ENCODE measurements at regions not wholly inside any gene's neighbourhood (a gene's known extent, or its start where the extent isn't known, plus 50 kb on each side); places are given as distances from the start of the nearest gene placed in this dataset.

- TF ChIP-seq, protein P1, sequence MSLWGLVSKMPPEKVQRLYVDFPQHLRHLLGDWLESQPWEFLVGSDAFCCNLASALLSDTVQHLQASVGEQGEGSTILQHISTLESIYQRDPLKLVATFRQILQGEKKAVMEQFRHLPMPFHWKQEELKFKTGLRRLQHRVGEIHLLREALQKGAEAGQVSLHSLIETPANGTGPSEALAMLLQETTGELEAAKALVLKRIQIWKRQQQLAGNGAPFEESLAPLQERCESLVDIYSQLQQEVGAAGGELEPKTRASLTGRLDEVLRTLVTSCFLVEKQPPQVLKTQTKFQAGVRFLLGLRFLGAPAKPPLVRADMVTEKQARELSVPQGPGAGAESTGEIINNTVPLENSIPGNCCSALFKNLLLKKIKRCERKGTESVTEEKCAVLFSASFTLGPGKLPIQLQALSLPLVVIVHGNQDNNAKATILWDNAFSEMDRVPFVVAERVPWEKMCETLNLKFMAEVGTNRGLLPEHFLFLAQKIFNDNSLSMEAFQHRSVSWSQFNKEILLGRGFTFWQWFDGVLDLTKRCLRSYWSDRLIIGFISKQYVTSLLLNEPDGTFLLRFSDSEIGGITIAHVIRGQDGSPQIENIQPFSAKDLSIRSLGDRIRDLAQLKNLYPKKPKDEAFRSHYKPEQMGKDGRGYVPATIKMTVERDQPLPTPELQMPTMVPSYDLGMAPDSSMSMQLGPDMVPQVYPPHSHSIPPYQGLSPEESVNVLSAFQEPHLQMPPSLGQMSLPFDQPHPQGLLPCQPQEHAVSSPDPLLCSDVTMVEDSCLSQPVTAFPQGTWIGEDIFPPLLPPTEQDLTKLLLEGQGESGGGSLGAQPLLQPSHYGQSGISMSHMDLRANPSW (CRISPR knock-in tag; IDR thresholded peaks at IDR 0.05; ENCODE audit: borderline replicate concordance), result 0 out of 2 replicates have a peak, but pooled peaks have one; percentile 52
- TF ChIP-seq, protein P2, sequence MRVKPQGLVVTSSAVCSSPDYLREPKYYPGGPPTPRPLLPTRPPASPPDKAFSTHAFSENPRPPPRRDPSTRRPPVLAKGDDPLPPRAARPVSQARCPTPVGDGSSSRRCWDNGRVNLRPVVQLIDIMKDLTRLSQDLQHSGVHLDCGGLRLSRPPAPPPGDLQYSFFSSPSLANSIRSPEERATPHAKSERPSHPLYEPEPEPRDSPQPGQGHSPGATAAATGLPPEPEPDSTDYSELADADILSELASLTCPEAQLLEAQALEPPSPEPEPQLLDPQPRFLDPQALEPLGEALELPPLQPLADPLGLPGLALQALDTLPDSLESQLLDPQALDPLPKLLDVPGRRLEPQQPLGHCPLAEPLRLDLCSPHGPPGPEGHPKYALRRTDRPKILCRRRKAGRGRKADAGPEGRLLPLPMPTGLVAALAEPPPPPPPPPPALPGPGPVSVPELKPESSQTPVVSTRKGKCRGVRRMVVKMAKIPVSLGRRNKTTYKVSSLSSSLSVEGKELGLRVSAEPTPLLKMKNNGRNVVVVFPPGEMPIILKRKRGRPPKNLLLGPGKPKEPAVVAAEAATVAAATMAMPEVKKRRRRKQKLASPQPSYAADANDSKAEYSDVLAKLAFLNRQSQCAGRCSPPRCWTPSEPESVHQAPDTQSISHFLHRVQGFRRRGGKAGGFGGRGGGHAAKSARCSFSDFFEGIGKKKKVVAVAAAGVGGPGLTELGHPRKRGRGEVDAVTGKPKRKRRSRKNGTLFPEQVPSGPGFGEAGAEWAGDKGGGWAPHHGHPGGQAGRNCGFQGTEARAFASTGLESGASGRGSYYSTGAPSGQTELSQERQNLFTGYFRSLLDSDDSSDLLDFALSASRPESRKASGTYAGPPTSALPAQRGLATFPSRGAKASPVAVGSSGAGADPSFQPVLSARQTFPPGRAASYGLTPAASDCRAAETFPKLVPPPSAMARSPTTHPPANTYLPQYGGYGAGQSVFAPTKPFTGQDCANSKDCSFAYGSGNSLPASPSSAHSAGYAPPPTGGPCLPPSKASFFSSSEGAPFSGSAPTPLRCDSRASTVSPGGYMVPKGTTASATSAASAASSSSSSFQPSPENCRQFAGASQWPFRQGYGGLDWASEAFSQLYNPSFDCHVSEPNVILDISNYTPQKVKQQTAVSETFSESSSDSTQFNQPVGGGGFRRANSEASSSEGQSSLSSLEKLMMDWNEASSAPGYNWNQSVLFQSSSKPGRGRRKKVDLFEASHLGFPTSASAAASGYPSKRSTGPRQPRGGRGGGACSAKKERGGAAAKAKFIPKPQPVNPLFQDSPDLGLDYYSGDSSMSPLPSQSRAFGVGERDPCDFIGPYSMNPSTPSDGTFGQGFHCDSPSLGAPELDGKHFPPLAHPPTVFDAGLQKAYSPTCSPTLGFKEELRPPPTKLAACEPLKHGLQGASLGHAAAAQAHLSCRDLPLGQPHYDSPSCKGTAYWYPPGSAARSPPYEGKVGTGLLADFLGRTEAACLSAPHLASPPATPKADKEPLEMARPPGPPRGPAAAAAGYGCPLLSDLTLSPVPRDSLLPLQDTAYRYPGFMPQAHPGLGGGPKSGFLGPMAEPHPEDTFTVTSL (CRISPR knock-in tag; IDR thresholded peaks at IDR 0.05; ENCODE audit: borderline replicate concordance), result peak; percentile 90
- TF ChIP-seq RAD21 (CRISPR knock-in tag; IDR thresholded peaks at IDR 0.05), result peak; percentile 89
- peak; percentile 98 for TF ChIP-seq HDAC2 (CRISPR knock-in tag; IDR thresholded peaks at IDR 0.05)
- TF ChIP-seq PHF5A (CRISPR knock-in tag; IDR thresholded peaks at IDR 0.05; ENCODE audit: low read depth, unreplicated experiment), result peak; percentile 85
- TF ChIP-seq PRDM10 (CRISPR knock-in tag; IDR thresholded peaks at IDR 0.05; ENCODE audit: low read depth), result peak; percentile 62
- no peak; the same call in 1 of the 2 replicates for TF ChIP-seq ZNF143 (CRISPR knock-in tag; IDR thresholded peaks at IDR 0.05)
- peak; percentile 82; the same call in 1 of the 2 replicates for TF ChIP-seq HMG20A (CRISPR knock-in tag; IDR thresholded peaks at IDR 0.05; ENCODE audit: borderline replicate concordance)
- peak; percentile 89 for TF ChIP-seq SOX5 (CRISPR knock-in tag; IDR thresholded peaks at IDR 0.05; ENCODE audit: borderline replicate concordance)
- no peak; the same call in 1 of the 2 replicates for TF ChIP-seq HOXD1 (CRISPR knock-in tag; IDR thresholded peaks at IDR 0.05)
- TF ChIP-seq GATAD2A (CRISPR knock-in tag; IDR thresholded peaks at IDR 0.05), result peak; percentile 96
- peak; percentile 37; the same call in 1 of the 2 replicates for TF ChIP-seq ZNF747 (CRISPR knock-in tag; IDR thresholded peaks at IDR 0.05; ENCODE audit: borderline replicate concordance)
- peak; percentile 53; the same call in 1 of the 2 replicates for TF ChIP-seq NR2F2 (IDR thresholded peaks at IDR 0.05; ENCODE audit: borderline replicate concordance, low read depth)
- 0 out of 2 replicates have a peak, but pooled peaks have one; percentile 35 for TF ChIP-seq ZBTB20 (CRISPR knock-in tag; IDR thresholded peaks at IDR 0.05; ENCODE audit: borderline replicate concordance, low read depth)
- peak; percentile 50; the same call in 1 of the 2 replicates for TF ChIP-seq MEIS2 (CRISPR knock-in tag; IDR thresholded peaks at IDR 0.05)
- no peak for TF ChIP-seq ZNF775 (CRISPR knock-in tag; IDR thresholded peaks at IDR 0.05; ENCODE audit: borderline replicate concordance)
- peak; percentile 93; the same call in 1 of the 2 replicates for TF ChIP-seq ZNF556 (CRISPR knock-in tag; IDR thresholded peaks at IDR 0.05; ENCODE audit: borderline replicate concordance)
- TF ChIP-seq JUN (CRISPR knock-in tag; IDR thresholded peaks at IDR 0.05), result peak; percentile 81; the same call in 1 of the 2 replicates
Measured at GRCh38 chr6:47094241-47094925, 52.3 kb upstream of the ADGRF1 start (continued).
